HG02943 (cell line): ENCODE measurements at regions not wholly inside any gene's neighbourhood (a gene's known extent, or its start where the extent isn't known, plus 50 kb on each side); places are given as distances from the start of the nearest gene placed in this dataset.
A peak's percentile ranks its signal among the peaks of the same experiment; 100 is the strongest.
"Not testable (repeated sequence)": the region's sequence is repeated elsewhere in the genome, so short reads cannot be mapped to it uniquely, and the experiment has no call there.

Experiments
- ATAC-seq: cut with Tn5 transposase; IDR thresholded peaks from one replicate; pipeline ENCODE4 v1.9.1; 2021; ENCODE audit warnings: mild to moderate bottlenecking, low read depth, moderate library complexity; ENCODE audit not compliant: unreplicated experiment

DNA sequence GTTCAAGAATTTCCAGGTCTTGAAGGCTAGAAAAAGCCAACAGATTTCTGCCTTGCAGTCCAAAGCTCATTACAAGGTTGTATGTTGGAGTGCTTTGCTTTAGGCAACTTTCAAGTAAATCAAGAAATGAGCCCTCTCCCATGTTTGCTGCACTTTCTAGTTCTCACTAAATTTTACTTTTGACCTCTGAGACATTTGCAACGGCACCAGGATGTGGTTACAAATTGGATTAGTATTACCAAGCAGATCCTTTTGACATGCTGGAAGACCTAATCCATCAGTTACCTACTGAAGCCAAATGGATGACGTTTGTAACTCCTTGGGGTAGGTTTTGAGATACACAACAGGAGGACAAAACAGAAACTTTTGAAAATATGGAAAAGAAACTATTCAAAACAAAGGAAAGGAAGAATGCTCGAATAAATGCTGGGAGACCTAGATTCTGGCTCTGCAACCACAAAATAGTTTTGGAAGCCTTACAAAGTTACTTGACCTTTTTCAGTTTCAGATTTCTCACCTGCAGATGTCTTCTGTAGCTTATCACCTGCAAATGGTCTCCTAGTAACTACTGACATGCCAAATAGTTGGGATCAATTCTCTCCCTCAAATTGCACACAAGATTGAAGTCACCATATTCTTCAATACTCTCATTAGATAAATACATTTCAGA is 251.7 kb upstream of the ADGRL2 start:
- peak; percentile 62 for ATAC-seq

DNA sequence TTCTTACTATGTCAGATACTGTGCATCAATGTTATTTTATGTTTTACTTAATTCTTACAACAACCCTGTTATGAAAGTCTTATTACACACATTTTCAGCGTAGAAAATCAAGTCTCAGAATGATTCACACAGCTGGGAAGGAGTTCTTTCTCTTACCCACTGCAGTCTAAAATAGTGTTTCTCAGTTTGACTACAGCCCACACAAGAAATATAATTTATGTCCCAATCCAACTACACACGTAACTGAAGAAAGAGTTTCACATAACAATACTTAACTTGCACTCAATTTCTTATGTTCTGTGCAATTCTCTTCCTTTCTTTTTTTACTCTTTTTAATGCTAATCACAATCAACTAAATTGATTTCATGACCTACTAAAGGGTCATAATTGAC is 252.8 kb upstream of the ADGRL2 start:
- no peak for ATAC-seq

DNA sequence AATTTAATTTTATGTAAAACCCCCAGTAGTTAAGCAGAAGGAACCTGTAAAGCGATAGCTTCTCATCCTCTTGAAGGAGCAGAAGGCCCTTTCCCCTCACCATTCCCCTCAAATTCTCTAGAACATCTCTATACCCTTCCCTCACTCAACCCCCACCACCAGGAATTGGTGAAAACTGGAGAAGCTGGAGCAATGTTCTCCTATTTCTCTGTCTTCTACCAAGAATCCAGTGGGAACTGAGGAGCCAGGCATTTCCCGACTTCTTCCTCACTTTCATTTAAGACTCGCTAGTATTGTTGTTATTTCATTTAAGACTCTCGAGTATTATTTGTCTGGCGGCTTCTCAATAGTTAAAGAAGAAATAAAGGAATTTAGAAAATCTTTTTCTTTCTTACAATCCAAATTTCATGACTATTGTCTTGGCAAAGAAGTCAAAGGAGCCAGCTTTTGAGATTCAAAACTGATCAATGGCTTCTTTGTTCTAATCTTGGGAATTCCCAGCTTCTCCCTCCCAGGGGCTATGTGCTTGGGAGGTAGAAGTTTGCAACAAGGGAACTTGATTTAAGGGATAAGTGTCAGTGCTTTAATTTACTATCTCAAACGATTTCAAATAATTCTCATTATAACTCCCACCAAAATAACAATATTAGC is 253.3 kb upstream of the ADGRL2 start:
- ATAC-seq = no peak

DNA sequence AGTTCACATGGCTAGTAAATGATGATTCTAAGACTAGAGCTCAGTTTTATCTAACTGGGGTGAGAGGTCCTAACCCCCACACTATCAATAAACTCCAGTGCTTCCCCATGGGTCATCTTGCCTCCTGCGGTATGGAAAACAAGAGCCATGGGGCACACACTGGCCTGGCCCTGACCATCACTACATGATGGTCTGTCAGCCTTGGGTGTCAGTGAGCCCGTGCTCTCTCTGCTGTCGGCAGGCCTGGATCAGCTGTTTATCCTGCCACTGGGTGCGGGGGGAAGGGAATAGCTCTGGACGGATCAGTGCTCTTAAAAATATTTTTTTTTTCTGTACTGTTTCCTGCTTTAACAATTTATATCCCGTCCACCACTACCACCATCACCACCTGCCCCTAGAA is 255.0 kb upstream of the ADGRL2 start:
- ATAC-seq = no peak

DNA sequence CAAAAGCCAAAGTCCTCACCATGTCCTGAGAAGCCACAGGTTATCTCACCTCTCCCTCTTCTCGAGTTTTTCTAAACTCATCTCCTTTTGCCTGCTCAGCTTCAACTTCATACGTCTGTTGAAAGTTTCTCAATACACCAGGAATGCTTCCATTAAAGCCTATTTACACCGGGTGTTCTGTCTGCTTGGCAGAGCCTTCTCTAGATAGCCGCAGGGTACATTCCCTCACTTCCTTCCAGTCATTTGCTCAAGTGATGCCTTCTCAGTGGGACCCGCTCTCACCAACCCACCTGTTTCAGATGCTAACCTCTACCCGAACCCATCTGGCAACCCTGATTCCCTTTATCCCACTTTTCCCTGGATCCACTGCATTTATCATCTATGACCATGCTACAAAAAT is 257.0 kb upstream of the ADGRL2 start:
- no peak for ATAC-seq

DNA sequence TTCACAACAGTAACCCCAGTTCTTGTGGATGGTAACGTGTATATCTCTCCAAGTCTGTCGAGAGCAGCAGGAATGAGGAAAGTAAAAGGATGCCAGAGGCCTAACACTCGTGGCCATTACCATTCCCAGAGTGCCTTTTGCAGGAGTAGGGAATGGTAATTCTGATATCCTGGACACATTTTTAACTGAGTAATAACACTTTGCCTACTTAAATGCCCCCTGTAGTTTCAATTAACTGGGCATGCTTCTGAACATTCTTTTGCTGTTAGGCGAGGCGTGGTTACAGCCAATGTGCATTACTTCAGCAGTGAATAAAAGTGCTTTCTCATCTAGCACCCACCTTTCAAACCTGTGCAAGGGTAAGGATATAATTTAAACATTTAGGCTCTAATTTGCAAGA is 258.5 kb upstream of the ADGRL2 start:
- no peak for ATAC-seq

DNA sequence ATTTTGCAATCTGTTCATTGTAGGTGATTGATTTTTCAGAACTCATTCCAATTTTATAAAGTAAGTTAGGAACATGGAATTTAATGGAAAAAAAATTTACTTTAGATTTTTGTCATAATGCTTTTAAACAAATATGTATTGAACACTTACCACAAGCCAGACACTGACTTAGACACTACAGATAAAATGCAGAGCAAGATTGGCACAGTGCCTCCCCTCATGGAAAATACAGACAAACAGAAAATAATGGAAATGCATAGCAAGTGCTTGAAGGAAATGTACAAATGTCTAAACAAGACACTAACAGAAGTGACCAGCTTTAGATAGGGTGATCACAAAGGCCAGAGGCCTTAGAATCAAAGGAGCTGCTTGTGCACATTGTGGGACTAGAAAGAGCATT is 260.5 kb upstream of the ADGRL2 start:
- no peak for ATAC-seq

DNA sequence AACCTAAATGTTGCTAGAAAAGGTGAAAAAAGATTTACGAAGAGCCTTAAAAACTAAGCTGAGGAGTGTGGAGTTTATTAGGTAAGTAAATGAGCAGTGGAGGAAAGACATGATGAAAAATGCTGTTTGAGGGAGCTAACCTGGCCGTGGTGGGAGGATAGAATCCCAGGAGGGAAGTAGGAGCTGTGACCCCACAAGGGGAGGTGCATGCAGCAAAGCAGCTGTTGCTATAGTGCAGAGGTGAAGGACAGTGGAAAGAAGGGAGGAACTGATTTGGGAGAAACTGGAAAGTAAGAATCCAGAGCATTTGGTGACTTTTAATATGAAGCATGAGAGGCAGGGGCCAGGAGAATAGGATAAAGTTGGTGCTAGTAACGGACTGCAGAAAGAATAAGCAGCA is 271.7 kb upstream of the ADGRL2 start:
- ATAC-seq = no peak

DNA sequence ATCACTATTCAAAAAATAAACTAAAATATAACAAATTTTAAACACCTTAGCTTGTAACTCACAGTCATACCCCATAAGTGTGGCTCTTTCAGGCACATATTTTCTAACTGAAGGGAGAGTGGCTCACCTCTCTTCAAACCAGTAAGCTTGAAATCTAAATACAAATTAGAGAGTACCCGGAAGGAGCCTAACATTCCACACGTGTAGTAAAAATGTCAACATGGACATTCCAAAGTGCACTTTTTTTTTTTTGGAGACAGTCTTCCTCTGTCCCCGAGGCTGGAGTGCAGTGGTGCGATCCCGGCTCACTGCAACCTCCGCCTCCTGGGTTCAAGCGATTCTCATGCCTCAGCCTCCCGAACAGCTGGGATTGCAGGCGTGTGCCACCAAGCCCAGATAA is 275.6 kb upstream of the ADGRL2 start:
- no peak for ATAC-seq

DNA sequence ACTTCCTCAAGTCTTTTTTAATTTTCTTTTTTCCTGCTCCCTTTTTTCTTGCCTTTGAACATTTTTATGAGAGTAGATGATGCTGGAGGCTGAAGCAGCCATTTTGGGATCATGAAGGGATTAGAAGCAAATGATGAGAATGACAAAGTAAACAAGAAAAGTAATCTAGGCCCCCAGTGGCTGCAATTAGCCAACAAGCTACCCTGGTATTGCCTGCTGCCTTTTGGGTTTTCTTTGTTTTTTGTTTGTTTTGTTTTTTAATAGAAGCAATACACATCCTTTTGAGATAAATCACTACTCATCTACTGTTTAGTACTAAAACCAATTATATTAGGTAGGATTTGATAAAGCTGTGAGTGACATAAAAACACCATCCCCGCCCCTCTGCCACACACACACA is 280.7 kb upstream of the ADGRL2 start:
- ATAC-seq = no peak

DNA sequence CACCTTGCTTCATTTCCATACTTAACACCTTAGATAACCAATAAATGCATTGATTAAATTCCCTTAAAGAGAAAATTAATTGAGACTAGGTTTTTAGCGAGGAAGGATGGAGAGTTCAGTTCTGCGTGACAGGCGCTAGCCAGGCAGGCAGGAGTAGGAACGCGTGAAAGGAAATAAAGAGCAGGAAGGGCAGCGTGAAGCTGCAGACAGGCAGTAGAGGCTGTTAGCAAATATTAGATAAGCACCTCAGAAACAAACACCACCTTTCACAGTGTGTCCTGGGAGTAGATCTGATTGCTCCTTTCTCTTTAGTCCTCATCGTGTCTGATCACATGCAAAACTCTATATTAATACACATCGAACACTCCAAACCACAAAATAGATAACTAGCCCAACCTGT is 282.7 kb upstream of the ADGRL2 start:
- ATAC-seq = no peak

DNA sequence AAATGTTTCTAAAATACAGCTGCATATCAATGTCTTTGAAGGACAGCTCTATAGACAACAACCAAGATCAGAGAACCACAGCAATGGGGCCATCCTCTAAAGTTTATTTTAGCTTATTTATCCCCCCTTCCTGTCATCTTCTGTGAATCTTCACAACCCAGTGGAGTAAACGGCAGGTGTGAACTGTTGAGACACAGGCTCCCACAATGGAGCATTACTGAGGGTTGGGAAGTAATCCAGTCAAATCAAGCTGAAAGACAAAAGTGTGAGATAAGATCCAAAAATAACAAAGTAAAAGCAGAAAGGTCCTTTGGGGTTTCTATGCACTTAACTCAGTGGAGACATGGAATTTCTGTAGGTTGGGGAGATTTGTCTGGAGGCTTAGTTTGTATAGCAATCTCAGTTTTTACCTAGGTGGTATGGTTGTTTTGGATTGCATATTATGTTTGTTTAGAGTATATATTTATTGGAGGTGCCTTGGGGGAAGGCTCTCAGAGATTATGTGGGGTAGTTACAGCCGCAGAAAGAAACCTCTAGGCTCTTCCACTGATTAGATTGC is 286.9 kb upstream of the ADGRL2 start:
- ATAC-seq = no peak

DNA sequence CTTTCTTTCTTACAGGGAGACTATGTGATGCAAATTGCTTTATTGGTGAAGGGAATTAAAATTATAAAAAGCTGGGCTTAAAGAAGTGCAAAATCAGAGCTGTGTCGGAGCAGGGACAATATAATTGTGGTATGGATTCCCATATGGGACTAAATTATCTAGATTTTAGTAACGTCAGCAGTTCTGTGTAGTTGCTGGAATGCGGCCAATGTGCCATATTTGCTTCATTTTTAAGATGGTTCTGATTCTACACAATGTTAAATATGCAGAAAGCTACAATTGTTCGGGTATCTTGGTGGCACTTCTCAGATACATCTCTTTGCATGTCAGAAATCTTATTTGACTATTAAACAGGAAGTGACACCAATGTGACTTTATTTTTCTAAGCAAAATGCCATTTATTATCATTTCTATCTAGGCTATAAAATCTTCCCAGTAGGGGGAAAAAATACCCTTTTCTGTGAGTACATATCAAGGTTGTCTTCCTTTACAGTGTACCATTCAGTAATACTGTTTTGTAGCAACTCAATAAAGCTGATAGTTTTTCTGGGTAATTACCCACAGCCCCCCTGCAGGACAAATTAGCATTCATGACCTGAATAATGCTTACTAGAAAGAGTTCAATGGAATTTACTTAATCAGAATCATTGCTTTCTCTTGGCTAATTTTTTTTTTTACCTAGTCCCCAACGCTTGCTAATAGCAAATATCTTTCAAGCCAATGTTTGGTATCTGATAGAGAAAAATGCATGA is 288.3 kb upstream of the ADGRL2 start:
- no peak for ATAC-seq

DNA sequence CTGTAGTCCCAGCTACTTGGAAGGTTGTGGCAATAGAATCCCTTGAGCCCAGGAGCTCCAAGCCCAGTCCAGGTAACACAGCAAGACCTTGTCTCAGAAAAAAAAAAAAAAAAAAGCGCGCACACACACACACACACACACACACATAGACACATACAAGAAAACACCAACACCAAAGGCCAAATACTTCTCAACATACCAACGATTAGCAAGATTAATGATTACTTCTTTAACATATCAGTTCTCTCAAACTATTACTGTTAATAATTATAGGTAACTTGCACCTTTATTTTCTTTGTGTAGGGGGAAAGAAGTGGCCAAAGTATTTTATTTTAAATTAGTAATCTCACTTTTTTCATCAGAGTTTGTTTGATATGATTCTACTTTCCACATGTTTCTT is 289.5 kb upstream of the ADGRL2 start:
- no peak for ATAC-seq

DNA sequence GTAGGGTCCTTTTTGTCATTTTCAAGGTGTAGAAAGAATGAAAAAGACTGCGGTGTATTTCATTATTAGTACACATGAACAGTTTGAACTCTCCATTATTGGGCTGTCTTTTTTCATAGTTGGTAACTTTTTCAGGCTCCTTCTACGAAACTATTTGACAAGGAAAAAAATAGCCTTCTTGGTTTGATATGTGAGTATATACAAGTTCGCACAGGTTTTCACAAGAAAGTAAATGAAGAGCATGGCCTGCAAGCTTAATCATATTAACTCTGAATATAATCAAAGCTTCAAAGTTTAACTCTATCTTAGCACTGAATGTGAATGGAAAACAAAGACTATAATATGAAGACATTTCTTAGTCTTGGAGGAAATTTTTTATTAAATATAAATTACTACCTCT is 290.0 kb upstream of the ADGRL2 start:
- ATAC-seq = no peak

DNA sequence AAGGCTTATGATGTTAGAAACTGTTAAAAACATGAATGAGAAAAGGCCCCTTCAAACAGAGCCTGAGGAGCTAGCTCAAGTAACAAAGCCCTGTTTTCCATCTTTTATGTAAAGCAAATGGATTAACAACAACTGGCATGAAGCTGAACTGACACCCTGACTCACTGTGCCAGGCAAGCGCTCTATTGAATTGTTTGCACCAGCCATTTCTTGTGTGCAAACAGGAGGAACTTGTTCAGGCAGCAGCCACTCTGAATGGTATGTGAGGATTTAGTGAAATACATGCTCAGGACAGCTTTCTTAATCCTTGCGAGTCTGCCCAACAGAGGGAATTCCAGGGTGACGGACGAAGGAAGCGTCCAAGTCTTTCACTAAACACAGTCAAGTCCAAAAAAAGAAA is 291.1 kb upstream of the ADGRL2 start:
- ATAC-seq = no peak

DNA sequence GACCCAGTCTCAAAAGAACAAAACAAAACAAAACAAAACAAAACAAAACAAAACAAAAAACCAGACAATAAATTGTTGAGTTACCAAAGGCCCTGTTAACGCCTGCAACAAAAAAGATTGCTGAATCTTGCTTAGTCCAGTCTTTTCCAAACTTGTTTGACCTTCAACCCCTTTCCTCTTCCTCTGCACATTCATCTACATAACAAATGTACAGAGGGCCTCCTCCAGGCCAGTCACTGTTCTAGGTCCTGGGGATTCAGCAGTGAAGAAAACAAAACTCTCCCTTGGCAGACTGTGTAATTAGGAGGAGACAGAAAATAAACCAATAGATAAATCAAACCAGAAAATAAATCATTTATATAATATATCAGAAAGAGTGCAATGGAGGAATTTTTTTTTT is 294.0 kb upstream of the ADGRL2 start:
- no peak for ATAC-seq

DNA sequence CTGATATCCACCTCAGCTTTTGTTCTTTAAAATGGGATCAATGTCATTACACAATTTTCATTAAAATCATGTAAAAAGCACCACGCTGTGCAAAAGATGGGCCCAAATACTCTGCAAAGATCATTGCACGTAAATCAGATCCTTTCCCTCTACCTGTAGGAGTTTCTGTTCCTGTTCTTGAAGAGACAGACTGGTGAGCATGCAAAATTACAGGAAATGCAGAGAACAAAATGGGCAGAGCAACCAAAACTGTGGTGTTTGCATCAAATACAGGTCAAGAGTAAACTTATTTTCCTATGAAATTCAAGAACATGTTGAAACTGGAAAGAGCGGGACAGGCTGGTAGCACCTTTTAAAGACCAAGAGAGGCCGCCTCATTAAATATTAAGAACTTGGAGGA is 294.9 kb upstream of the ADGRL2 start:
- peak; percentile 87 for ATAC-seq

DNA sequence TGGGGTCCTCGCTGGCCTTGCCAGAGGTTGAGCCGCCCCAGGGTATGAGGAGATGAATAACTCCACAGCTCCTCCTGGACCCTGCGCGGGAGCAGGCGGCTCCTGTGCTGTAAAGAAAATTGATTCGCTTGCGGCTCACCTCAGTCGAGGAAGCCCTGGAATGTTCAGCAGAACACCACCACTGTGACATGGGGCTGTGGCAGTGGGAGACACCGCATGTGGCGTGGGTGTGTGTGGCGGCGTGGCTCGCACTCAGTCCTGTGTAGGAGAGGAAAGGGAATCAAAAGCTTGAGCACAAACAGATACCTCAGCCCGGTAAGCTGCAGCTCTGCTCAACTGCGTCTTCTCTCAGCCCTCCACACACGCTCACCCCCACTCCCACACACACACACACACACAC is 295.9 kb upstream of the ADGRL2 start:
- ATAC-seq = not testable (repeated sequence)

DNA sequence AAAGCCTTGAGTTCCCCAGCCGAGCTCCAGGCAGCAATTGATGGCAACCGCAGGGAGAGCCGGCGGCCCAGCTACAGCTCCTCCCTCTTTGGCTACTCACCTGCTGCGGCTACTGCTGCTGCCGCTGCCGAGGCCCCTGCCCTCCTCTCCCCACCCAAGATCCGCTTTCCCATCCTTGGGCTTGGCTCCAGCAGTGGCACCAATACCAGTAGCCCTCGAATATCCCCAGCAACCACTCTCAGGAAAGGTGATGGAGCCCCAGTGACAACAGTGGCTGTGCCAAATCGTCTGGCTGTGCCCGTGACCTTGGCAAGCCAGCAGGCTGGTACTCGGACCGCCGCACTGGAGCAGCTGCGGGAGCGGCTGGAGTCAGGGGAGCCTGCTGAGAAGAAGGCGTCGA is 298.0 kb upstream of the ADGRL2 start:
- not testable (repeated sequence) for ATAC-seq

DNA sequence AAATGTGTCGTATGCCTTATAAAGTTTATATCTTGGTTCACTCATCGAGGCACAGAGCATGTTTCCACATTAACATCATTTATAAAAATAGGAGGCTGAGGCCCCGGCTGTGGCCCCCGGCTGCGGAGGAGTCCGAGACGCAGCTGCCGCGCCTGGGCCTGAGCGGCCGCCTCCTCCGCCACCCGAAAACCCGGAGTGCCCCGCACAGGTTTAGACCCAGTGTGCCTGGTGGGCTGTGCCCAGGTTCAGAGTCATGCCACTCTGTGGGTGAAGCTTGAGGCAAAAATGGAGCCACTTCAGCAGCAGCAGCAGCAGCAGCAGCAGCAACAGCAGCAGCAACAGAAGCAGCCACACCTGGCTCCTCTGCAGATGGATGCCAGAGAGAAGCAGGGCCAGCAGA is 299.2 kb upstream of the ADGRL2 start:
- ATAC-seq = not testable (repeated sequence)

DNA sequence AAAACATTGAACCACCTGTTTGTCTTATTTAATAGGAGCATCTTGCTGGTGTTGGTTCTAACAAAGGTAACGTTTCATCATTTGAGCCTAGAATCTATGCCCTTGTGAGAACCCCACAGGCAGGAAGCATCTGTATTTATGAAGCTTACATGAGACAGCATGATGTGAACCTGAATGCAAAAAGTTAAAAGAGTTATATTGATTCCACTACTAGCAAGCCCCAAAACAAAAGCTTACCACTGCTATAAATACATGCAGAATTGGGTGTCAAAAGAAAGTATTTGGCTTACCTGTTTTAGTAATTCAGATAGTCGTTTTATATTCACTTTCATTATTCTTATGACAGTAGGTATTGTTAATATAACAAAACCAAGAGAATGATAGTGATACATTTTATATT is 301.2 kb upstream of the ADGRL2 start:
- no peak for ATAC-seq
